ENCODE measurements at regions not wholly inside any gene's neighbourhood (a gene's known extent, or its start where the extent isn't known, plus 50 kb on each side); places are given as distances from the start of the nearest gene placed in this dataset.

DNA sequence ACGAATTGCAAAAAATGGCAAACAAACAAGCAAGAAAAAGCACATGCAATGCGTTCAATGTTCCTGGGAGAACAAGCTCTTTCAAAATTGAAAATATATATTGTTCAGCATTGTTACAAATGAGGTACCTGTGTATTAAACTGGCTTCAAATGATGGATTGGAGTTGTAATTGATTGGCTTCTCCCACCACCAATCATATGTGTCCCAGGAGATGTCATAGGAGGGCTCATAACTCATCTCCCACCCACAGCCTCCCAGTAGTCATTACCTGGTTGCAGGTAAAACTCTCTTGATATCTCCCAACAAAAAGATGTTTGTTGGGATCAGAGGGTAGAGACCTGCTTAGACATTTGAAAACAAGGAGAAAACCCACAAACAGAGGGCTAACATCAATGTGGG lies 302.9 kb downstream of the BAMBI start:
- TF ChIP-seq, protein P1, sequence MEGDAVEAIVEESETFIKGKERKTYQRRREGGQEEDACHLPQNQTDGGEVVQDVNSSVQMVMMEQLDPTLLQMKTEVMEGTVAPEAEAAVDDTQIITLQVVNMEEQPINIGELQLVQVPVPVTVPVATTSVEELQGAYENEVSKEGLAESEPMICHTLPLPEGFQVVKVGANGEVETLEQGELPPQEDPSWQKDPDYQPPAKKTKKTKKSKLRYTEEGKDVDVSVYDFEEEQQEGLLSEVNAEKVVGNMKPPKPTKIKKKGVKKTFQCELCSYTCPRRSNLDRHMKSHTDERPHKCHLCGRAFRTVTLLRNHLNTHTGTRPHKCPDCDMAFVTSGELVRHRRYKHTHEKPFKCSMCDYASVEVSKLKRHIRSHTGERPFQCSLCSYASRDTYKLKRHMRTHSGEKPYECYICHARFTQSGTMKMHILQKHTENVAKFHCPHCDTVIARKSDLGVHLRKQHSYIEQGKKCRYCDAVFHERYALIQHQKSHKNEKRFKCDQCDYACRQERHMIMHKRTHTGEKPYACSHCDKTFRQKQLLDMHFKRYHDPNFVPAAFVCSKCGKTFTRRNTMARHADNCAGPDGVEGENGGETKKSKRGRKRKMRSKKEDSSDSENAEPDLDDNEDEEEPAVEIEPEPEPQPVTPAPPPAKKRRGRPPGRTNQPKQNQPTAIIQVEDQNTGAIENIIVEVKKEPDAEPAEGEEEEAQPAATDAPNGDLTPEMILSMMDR (IDR thresholded peaks at IDR 0.05): no peak
- no peak for TF ChIP-seq POLR2A (IDR thresholded peaks at IDR 0.05)
